ENCODE measurements at regions not wholly inside any gene's neighbourhood (a gene's known extent, or its start where the extent isn't known, plus 50 kb on each side); places are given as distances from the start of the nearest gene placed in this dataset.

- DNase-seq (ENCODE audit: low read depth) = peak; percentile 76
- no peak overlapping the region for H3K4me3 ChIP-seq (ENCODE audit: low read depth, low read length)
- TF ChIP-seq, protein P1, sequence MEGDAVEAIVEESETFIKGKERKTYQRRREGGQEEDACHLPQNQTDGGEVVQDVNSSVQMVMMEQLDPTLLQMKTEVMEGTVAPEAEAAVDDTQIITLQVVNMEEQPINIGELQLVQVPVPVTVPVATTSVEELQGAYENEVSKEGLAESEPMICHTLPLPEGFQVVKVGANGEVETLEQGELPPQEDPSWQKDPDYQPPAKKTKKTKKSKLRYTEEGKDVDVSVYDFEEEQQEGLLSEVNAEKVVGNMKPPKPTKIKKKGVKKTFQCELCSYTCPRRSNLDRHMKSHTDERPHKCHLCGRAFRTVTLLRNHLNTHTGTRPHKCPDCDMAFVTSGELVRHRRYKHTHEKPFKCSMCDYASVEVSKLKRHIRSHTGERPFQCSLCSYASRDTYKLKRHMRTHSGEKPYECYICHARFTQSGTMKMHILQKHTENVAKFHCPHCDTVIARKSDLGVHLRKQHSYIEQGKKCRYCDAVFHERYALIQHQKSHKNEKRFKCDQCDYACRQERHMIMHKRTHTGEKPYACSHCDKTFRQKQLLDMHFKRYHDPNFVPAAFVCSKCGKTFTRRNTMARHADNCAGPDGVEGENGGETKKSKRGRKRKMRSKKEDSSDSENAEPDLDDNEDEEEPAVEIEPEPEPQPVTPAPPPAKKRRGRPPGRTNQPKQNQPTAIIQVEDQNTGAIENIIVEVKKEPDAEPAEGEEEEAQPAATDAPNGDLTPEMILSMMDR (IDR thresholded peaks at IDR 0.05; ENCODE audit: insufficient read depth, low read depth, low read length) = no peak
Observed at GRCh38 chr2:37774976-37775907, 103.8 kb upstream of the CDC42EP3 start.

- no peak overlapping the region for H3K4me3 ChIP-seq (ENCODE audit: low read depth, low read length)
- peak; percentile 80 for DNase-seq (ENCODE audit: low read depth)
- TF ChIP-seq, protein P1 (IDR thresholded peaks at IDR 0.05; ENCODE audit: insufficient read depth, low read depth, low read length) = no peak
Observed at GRCh38 chr2:37775908-37776250, 104.4 kb upstream of the CDC42EP3 start.

DNA sequence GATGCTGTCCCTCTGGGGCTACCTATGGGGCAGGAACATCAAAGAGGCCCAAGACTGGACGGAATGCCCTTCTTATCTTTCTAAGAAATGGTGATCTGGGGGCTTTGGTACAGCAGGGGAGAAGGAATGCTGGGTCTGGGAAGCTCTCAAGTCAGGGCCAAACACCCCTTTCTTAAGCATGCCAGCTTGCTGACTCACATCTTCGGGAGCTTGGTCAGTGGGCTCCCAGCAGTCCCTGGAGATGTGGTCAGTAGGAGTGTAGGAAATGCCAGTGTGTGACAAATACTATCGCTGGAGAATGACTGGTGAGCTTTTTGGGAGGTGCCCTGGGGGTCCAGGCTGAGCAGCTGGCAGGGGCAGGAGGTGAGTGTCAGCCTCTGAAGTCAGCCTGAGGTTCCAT lies 105.0 kb upstream of the CDC42EP3 start:
- TF ChIP-seq, protein P1 (IDR thresholded peaks at IDR 0.05; ENCODE audit: insufficient read depth, low read depth, low read length) = no peak
- H3K4me3 ChIP-seq (ENCODE audit: low read depth, low read length) = no peak overlapping the region
- peak; percentile 78 for DNase-seq (ENCODE audit: low read depth)

GRCh38 chr2:37779139-37779538 lies 107.7 kb upstream of the CDC42EP3 start:
- H3K4me3 ChIP-seq (ENCODE audit: low read depth, low read length) = no peak overlapping the region
- DNase-seq (ENCODE audit: low read depth) = peak; percentile 87
- TF ChIP-seq, protein P1 (IDR thresholded peaks at IDR 0.05; ENCODE audit: insufficient read depth, low read depth, low read length) = no peak

GRCh38 chr2:37779611-37780386 lies 108.4 kb upstream of the CDC42EP3 start:
- no peak overlapping the region for H3K4me3 ChIP-seq (ENCODE audit: low read depth, low read length)
- TF ChIP-seq, protein P1 (IDR thresholded peaks at IDR 0.05; ENCODE audit: insufficient read depth, low read depth, low read length) = no peak
- DNase-seq (ENCODE audit: low read depth) = no peak

- no peak for DNase-seq (ENCODE audit: low read depth)
Observed at GRCh38 chr2:37780387-37780676, 108.9 kb upstream of the CDC42EP3 start.

More at GRCh38 chr2:37780387-37780676, 108.9 kb upstream of the CDC42EP3 start:
- no peak overlapping the region for H3K4me3 ChIP-seq (ENCODE audit: low read depth, low read length)
- TF ChIP-seq, protein P1 (IDR thresholded peaks at IDR 0.05; ENCODE audit: insufficient read depth, low read depth, low read length) = no peak

All from fibroblast of villous mesenchyme (primary cell).